Kidney (tissue), 13 donors: ENCODE measurements at regions not wholly inside any gene's neighbourhood (a gene's known extent, or its start where the extent isn't known, plus 50 kb on each side); places are given as distances from the start of the nearest gene placed in this dataset.

ENCODE experiments used
- DNase-seq, 5 donors: peaks; one replicate each; pipeline ENCODE4 v3.0.0-alpha.2; 2013 to 2020
- FAIRE-seq: peaks from 2 replicates; lab custom pipeline; 2012; peaks lifted over from hg19 to GRCh38; lab: Jason Lieb, UNC
- H3K27ac ChIP-seq, 2 donors: one replicate each; pipeline ENCODE4 v1.7.0; 2013; ENCODE audit warnings: low read depth in 2 of 2, low read length in 2 of 2, inconsistent platforms in 1 of 2
- H3K27me3 ChIP-seq: one replicate; pipeline ENCODE4 v1.7.1; 2013; ENCODE audit warnings: low read length, inconsistent platforms; ENCODE audit not compliant: control insufficient read depth, insufficient read depth
- H3K36me3 ChIP-seq, 3 donors: one replicate each; pipeline versions ENCODE4 v1.7.0 to v1.7.1; 2013; ENCODE audit warnings: low read length in 3 of 3, control low read depth in 1 of 3, inconsistent platforms in 1 of 3; ENCODE audit not compliant: insufficient read depth in 3 of 3, control insufficient read depth in 2 of 3
- H3K4me1 ChIP-seq, 3 donors: one replicate each; pipeline versions ENCODE4 v1.7.0 to v1.7.1; 2013; ENCODE audit warnings: low read length in 3 of 3, inconsistent platforms in 1 of 3, low read depth in 1 of 3; ENCODE audit not compliant: control insufficient read depth in 2 of 3, insufficient read depth in 2 of 3
- H3K4me3 ChIP-seq, 3 donors: one replicate each; pipeline versions ENCODE4 v1.7.0 to v1.8.1; 2013; ENCODE audit warnings: low read length in 3 of 3, control low read depth in 1 of 3, inconsistent platforms in 1 of 3
- H3K9ac ChIP-seq, 3 donors: one replicate each; pipeline versions ENCODE4 v1.7.0 to v1.7.1; 2013; ENCODE audit warnings: low read length in 3 of 3, control low read depth in 1 of 3, inconsistent platforms in 1 of 3
- H3K9me3 ChIP-seq, 3 donors: one replicate each; pipeline versions ENCODE4 v1.7.0 to v1.7.1; 2013; ENCODE audit warnings: low read length in 3 of 3, control low read depth in 1 of 3, inconsistent platforms in 1 of 3; ENCODE audit not compliant: control insufficient read depth in 2 of 3, insufficient read depth in 1 of 3
- CTCF ChIP-seq: IDR thresholded peaks from 3 replicates; pipeline ENCODE4 v1.5.1; 2012; ENCODE audit warnings: mild to moderate bottlenecking, moderate library complexity, borderline replicate concordance; ENCODE audit not compliant: insufficient read depth; ENCODE audit errors: extremely low read depth
- intact Hi-C: fragments of 100-400 bp; cut with DNase I; formaldehyde crosslinking; loops from one replicate; pipeline ENCODE4 v1.11.1; 2022
- donor health status: control.
- donor health status: control.
- donor health status: control.
- donor health status: control.
- donor health status: control.
- donor health status: DM: yes; HTN: yes; CAD: no.
- donor health status: Normal renal cell carcinoma (clear cell type).

GRCh38 chr6:99031957-99032356 is 84.2 kb upstream of the FBXL4 start:
- intact Hi-C loops, result no loop called here
- TF ChIP-seq CTCF, result no peak
- no peak overlapping the region for H3K27ac ChIP-seq
- H3K9ac ChIP-seq, result no peak overlapping the region
- no peaks in the 10 kb centered on the region for H3K36me3 ChIP-seq
- FAIRE-seq (no peak), DNase-seq (no peak)
- no peaks in the 10 kb centered on the region for H3K27me3 ChIP-seq
- no peaks in the 10 kb centered on the region for H3K9me3 ChIP-seq
- H3K4me3 ChIP-seq, result no peak overlapping the region
- no peaks in the 10 kb centered on the region for H3K4me1 ChIP-seq

- Histone ChIP-seq H3K27ac (no peak overlapping the region), H3K27me3 (no peaks in the 10 kb centered on the region), H3K9ac (no peak overlapping the region), H3K4me3 (no peak overlapping the region), H3K36me3 (no peaks in the 10 kb centered on the region), H3K9me3 (peaks cover 0 to 4% (median 0%) of the 10 kb centered on the region in 3 donors), H3K4me1 (no peaks in the 10 kb centered on the region)
- no peak for DNase-seq
- intact Hi-C loops, result no loop called here
- no peak for FAIRE-seq
- TF ChIP-seq CTCF, result no peak
Observed at GRCh38 chr6:99030915-99031314, 83.2 kb upstream of the FBXL4 start.

GRCh38 chr6:99026135-99026534 is 78.4 kb upstream of the FBXL4 start:
- Histone ChIP-seq H3K27ac (no peak overlapping the region), H3K36me3 (no peaks in the 10 kb centered on the region), H3K9ac (no peak overlapping the region), H3K4me1 (no peaks in the 10 kb centered on the region), H3K27me3 (no peaks in the 10 kb centered on the region), H3K4me3 (no peak overlapping the region), H3K9me3 (peaks cover 0 to 4% (median 0%) of the 10 kb centered on the region in 3 donors)
- intact Hi-C loops, result no loop called here
- TF ChIP-seq CTCF, result no peak
- peak in 1 of 5 donors; percentile 5 for DNase-seq
- no peak for FAIRE-seq

- Histone ChIP-seq H3K36me3 (no peaks in the 10 kb centered on the region), H3K4me3 (no peak overlapping the region), H3K4me1 (no peaks in the 10 kb centered on the region), H3K27me3 (no peaks in the 10 kb centered on the region), H3K9me3 (peaks cover 0 to 4% (median 0%) of the 10 kb centered on the region in 3 donors), H3K9ac (no peak overlapping the region), H3K27ac (no peak overlapping the region)
- no peak for TF ChIP-seq CTCF
- no peak for FAIRE-seq
- DNase-seq, result no peak
- intact Hi-C loops, result no loop called here
Observed at GRCh38 chr6:99024089-99024488, 76.3 kb upstream of the FBXL4 start.
